ENCODE measurements at regions not wholly inside any gene's neighbourhood (a gene's known extent, or its start where the extent isn't known, plus 50 kb on each side); places are given as distances from the start of the nearest gene placed in this dataset.

DNA sequence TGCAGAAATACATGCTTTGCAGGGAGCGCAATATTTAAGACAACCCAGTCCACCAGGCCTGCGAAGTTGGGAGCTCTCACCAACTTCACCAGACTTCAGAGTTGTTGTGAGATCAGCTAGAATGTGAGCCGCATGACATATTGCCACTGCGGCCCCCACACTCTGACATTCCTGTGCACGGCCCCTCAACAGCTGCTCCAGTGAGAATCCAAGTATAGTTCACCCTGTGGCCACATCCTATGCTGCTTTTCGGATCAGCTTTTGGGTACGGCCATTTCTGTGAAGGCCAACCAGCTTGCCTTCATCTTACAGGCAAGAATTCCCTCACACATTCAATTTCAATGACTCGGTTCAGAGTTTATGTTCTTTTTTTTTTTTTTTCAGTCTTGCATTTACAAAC is 177.8 kb downstream of the SOX11 start:
- Histone ChIP-seq H3K27me3 (ENCODE audit: insufficient read depth, low read length, poor library complexity, severe bottlenecking) (no peaks in the 10 kb centered on the region), H3F3A (ENCODE audit: low read depth) (no peaks in the 10 kb centered on the region), H3K79me2 (ENCODE audit: insufficient read depth, low read length) (no peaks in the 10 kb centered on the region), H3K9me3 (ENCODE audit: insufficient read depth, low read depth, low read length) (no peaks in the 10 kb centered on the region), H3K4me3 (ENCODE audit: low read length, poor library complexity, severe bottlenecking) (no peak overlapping the region), H3K4me1 (ENCODE audit: insufficient read depth, low read length, poor library complexity, severe bottlenecking) (no peaks in the 10 kb centered on the region), H3K36me3 (ENCODE audit: insufficient read depth, low read length) (no peaks in the 10 kb centered on the region), H3K4me2 (ENCODE audit: low read depth, low read length, poor library complexity, severe bottlenecking) (no peak overlapping the region), H4K20me1 (ENCODE audit: insufficient read depth, low read length, poor library complexity, severe bottlenecking) (no peaks in the 10 kb centered on the region), H3K9me2 (replicated peaks; ENCODE audit: low read depth, low read length) (no peaks in the 10 kb centered on the region), H3K9ac (ENCODE audit: low read depth, low read length, poor library complexity, severe bottlenecking) (no peak overlapping the region), H2AFZ (ENCODE audit: low read length) (no peak overlapping the region)
- no peak for TF ChIP-seq EZH2phosphoT487 (IDR thresholded peaks at IDR 0.05; ENCODE audit: borderline replicate concordance)
- TF ChIP-seq, protein P1, sequence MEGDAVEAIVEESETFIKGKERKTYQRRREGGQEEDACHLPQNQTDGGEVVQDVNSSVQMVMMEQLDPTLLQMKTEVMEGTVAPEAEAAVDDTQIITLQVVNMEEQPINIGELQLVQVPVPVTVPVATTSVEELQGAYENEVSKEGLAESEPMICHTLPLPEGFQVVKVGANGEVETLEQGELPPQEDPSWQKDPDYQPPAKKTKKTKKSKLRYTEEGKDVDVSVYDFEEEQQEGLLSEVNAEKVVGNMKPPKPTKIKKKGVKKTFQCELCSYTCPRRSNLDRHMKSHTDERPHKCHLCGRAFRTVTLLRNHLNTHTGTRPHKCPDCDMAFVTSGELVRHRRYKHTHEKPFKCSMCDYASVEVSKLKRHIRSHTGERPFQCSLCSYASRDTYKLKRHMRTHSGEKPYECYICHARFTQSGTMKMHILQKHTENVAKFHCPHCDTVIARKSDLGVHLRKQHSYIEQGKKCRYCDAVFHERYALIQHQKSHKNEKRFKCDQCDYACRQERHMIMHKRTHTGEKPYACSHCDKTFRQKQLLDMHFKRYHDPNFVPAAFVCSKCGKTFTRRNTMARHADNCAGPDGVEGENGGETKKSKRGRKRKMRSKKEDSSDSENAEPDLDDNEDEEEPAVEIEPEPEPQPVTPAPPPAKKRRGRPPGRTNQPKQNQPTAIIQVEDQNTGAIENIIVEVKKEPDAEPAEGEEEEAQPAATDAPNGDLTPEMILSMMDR (conservative IDR thresholded peaks at IDR 0.05; ENCODE audit: low read length), result no peak

- Histone ChIP-seq H3K4me2 (ENCODE audit: low read depth, low read length, poor library complexity, severe bottlenecking) (no peak overlapping the region), H3K9me3 (ENCODE audit: insufficient read depth, low read depth, low read length) (no peaks in the 10 kb centered on the region), H4K20me1 (ENCODE audit: insufficient read depth, low read length, poor library complexity, severe bottlenecking) (no peaks in the 10 kb centered on the region), H3K79me2 (ENCODE audit: insufficient read depth, low read length) (no peaks in the 10 kb centered on the region), H2AFZ (ENCODE audit: low read length) (no peak overlapping the region), H3K4me3 (ENCODE audit: low read length, poor library complexity, severe bottlenecking) (no peak overlapping the region), H3K4me1 (ENCODE audit: insufficient read depth, low read length, poor library complexity, severe bottlenecking) (no peaks in the 10 kb centered on the region), H3K9ac (ENCODE audit: low read depth, low read length, poor library complexity, severe bottlenecking) (no peak overlapping the region), H3K9me2 (replicated peaks; ENCODE audit: low read depth, low read length) (no peaks in the 10 kb centered on the region), H3F3A (ENCODE audit: low read depth) (no peaks in the 10 kb centered on the region), H3K27me3 (ENCODE audit: insufficient read depth, low read length, poor library complexity, severe bottlenecking) (no peaks in the 10 kb centered on the region), H3K36me3 (ENCODE audit: insufficient read depth, low read length) (no peaks in the 10 kb centered on the region)
- TF ChIP-seq, protein P1 (conservative IDR thresholded peaks at IDR 0.05; ENCODE audit: low read length), result no peak
- TF ChIP-seq EZH2phosphoT487 (IDR thresholded peaks at IDR 0.05; ENCODE audit: borderline replicate concordance), result no peak
Observed at GRCh38 chr2:5877360-5877759, 185.2 kb downstream of the SOX11 start.

DNA sequence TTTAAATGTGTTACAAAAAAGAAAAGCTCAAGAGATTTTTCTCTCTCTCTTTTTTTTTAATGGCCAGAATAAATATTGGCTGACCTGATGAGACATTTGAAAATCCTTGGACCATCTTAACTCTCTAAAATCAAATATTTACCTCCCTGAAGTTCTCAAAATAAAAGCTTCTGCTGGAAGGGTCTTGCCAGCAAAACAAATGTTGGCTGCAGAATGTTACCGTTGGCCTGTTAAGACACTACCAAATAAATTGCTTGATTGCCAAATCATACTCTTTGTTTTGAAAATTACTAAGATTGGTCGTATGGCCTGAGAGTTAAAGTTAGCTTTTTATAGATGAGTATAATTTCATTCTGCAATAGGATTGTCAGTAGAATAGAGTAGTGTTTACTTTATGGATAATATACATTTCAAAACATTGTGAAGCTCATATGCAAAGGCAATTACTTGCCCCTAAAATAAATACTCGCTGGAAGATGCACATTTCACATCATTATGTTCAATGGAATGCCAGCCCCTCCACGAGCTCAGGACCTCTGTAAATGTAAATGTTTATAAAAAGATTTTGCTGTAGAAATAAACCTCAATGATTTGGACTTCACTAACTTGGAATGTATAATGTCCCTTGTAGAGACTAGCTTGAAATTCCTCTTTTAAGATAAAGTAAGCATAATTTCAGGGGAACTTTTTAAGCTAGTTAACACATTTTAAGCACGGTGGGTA is 193.4 kb downstream of the SOX11 start:
- Histone ChIP-seq H3K4me1 (ENCODE audit: insufficient read depth, low read length, poor library complexity, severe bottlenecking) (no peaks in the 10 kb centered on the region), H3K4me2 (ENCODE audit: low read depth, low read length, poor library complexity, severe bottlenecking) (no peak overlapping the region), H2AFZ (ENCODE audit: low read length) (no peak overlapping the region)

More for the DNA sequence above, 193.4 kb downstream of the SOX11 start:
- H3K27me3 ChIP-seq (ENCODE audit: insufficient read depth, low read length, poor library complexity, severe bottlenecking), result no peaks in the 10 kb centered on the region
- H3K9ac ChIP-seq (ENCODE audit: low read depth, low read length, poor library complexity, severe bottlenecking), result no peak overlapping the region
- H3K9me3 ChIP-seq (ENCODE audit: insufficient read depth, low read depth, low read length), result no peaks in the 10 kb centered on the region
- no peaks in the 10 kb centered on the region for H4K20me1 ChIP-seq (ENCODE audit: insufficient read depth, low read length, poor library complexity, severe bottlenecking)
- no peaks in the 10 kb centered on the region for H3K79me2 ChIP-seq (ENCODE audit: insufficient read depth, low read length)
- TF ChIP-seq, protein P1 (conservative IDR thresholded peaks at IDR 0.05; ENCODE audit: low read length), result no peak
- TF ChIP-seq EZH2phosphoT487 (IDR thresholded peaks at IDR 0.05; ENCODE audit: borderline replicate concordance), result no peak
- no peaks in the 10 kb centered on the region for H3K9me2 ChIP-seq (replicated peaks; ENCODE audit: low read depth, low read length)
- no peak overlapping the region for H3K4me3 ChIP-seq (ENCODE audit: low read length, poor library complexity, severe bottlenecking)
- H3K36me3 ChIP-seq (ENCODE audit: insufficient read depth, low read length), result no peaks in the 10 kb centered on the region
- H3F3A ChIP-seq (ENCODE audit: low read depth), result no peaks in the 10 kb centered on the region

Measured in Loucy (cell line).